Left ventricle myocardium inferior (tissue), 1 donor: ENCODE measurements at regions not wholly inside any gene's neighbourhood (a gene's known extent, or its start where the extent isn't known, plus 50 kb on each side); places are given as distances from the start of the nearest gene placed in this dataset.

ENCODE experiments used
- DNase-seq: peaks from one replicate; pipeline ENCODE4 v3.0.0-alpha.2; 2020
- H3K27ac ChIP-seq: fragments of 200-600 bp; replicated peaks from 2 replicates; pipeline ENCODE4 v1.8.0; 2021
- H3K27me3 ChIP-seq: fragments of 200-600 bp; 2 replicates; pipeline ENCODE4 v1.8.0; 2021; ENCODE audit warnings: low read depth
- H3K36me3 ChIP-seq: fragments of 200-600 bp; 2 replicates; pipeline ENCODE4 v1.8.0; 2021
- H3K4me1 ChIP-seq: fragments of 200-600 bp; 2 replicates; pipeline ENCODE4 v1.8.0; 2021
- H3K4me3 ChIP-seq: fragments of 200-600 bp; 2 replicates; pipeline ENCODE4 v1.8.0; 2021; ENCODE audit warnings: mild to moderate bottlenecking, moderate library complexity
- H3K9me3 ChIP-seq: fragments of 200-600 bp; replicated peaks from 2 replicates; pipeline ENCODE4 v1.8.0; 2021
- CTCF ChIP-seq: fragments of 200-600 bp; IDR thresholded peaks from 2 replicates; pipeline ENCODE4 v1.8.0; 2021; ENCODE audit warnings: antibody characterized with exemption, mild to moderate bottlenecking, borderline replicate concordance
- intact Hi-C: fragments of 100-400 bp; cut with micrococcal nuclease; formaldehyde crosslinking; loops from one replicate; pipeline ENCODE4 v1.11.0; 2022
- donor health status: DM: no; HTN: yes; CAD: no; lungs with severe emphysema.

- Histone ChIP-seq H3K27ac (no peak overlapping the region), H3K27me3 (no peaks in the 10 kb centered on the region), H3K36me3 (no peaks in the 10 kb centered on the region), H3K4me1 (no peaks in the 10 kb centered on the region), H3K4me3 (no peak overlapping the region), H3K9me3 (peaks cover 5% of the 10 kb centered on the region)
- no peak for TF ChIP-seq CTCF
- no peak for DNase-seq
- intact Hi-C loops: no loop called here
These were observed 420.4 kb upstream of the MIS18BP1 start for GRCh38 chr14:45673420-45673819.

GRCh38 chr14:45664668-45665356, 411.8 kb upstream of the MIS18BP1 start:
- H3K27me3 ChIP-seq: no peaks in the 10 kb centered on the region
- no peak for DNase-seq
- peaks cover 37% of the 10 kb centered on the region for H3K9me3 ChIP-seq
- TF ChIP-seq CTCF: no peak
- no peaks in the 10 kb centered on the region for H3K4me1 ChIP-seq
- H3K27ac ChIP-seq: no peak overlapping the region
- intact Hi-C loops: no loop called here
- H3K36me3 ChIP-seq: no peaks in the 10 kb centered on the region
- no peak overlapping the region for H3K4me3 ChIP-seq

- no peaks in the 10 kb centered on the region for H3K4me1 ChIP-seq
- peaks cover 25% of the 10 kb centered on the region for H3K9me3 ChIP-seq
- no peak for TF ChIP-seq CTCF
- no peaks in the 10 kb centered on the region for H3K36me3 ChIP-seq
- no peak for DNase-seq
- H3K4me3 ChIP-seq: no peak overlapping the region
- no peaks in the 10 kb centered on the region for H3K27me3 ChIP-seq
- intact Hi-C loops: no loop called here
- no peak overlapping the region for H3K27ac ChIP-seq
These were observed 405.9 kb upstream of the MIS18BP1 start for GRCh38 chr14:45658917-45659299.

- intact Hi-C loops: no loop called here
- H3K4me1 ChIP-seq: no peaks in the 10 kb centered on the region
- no peak overlapping the region for H3K27ac ChIP-seq
- H3K4me3 ChIP-seq: no peak overlapping the region
- H3K36me3 ChIP-seq: no peaks in the 10 kb centered on the region
- no peak for DNase-seq
- TF ChIP-seq CTCF: no peak
- no peaks in the 10 kb centered on the region for H3K27me3 ChIP-seq
- peaks cover 25% of the 10 kb centered on the region for H3K9me3 ChIP-seq
These were observed 405.4 kb upstream of the MIS18BP1 start for GRCh38 chr14:45658226-45658916.

GRCh38 chr14:45651890-45652289, 398.9 kb upstream of the MIS18BP1 start:
- H3K27ac ChIP-seq: no peak overlapping the region
- peaks cover 5% of the 10 kb centered on the region for H3K9me3 ChIP-seq
- intact Hi-C loops: no loop called here
- DNase-seq: no peak
- no peak overlapping the region for H3K4me3 ChIP-seq
- no peak for TF ChIP-seq CTCF
- H3K27me3 ChIP-seq: no peaks in the 10 kb centered on the region
- H3K4me1 ChIP-seq: no peaks in the 10 kb centered on the region
- H3K36me3 ChIP-seq: no peaks in the 10 kb centered on the region
